ENCODE measurements at regions not wholly inside any gene's neighbourhood (a gene's known extent, or its start where the extent isn't known, plus 50 kb on each side); places are given as distances from the start of the nearest gene placed in this dataset.
"Not testable (repeated sequence)": the region's sequence is repeated elsewhere in the genome, so short reads cannot be mapped to it uniquely, and the experiment has no call there.

DNA sequence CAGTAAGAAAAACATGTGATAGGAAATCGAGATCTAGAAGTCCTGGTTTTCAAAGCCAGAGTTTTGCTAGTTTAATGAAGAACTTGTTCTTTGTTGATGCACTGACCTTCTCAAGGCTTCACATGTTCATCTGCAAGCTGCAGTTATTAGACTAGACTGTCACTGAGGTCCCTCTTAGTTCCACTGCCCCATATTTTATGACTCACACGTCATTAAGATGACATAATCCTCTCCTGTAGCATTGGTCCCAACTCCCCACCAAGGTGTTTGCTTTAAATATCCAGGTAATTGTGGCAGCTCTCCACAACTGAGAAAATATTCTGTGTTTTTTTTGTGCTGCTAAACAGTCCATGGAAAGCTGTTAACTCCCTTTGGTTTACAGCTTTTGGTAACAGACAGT, 149.7 kb downstream of the MREG start:
- Histone ChIP-seq H3K4me1 (replicated peaks) (no peaks in the 10 kb centered on the region), H3K4me3 (no peak overlapping the region), H3K9me3 (no peaks in the 10 kb centered on the region), H3K36me3 (no peaks in the 10 kb centered on the region), H3K27ac (no peak overlapping the region), H3K27me3 (replicated peaks; ENCODE audit: insufficient read depth) (no peaks in the 10 kb centered on the region)
- intact Hi-C loops (cut with DNase I): no loop called here
- 55% methylated on average over 2 of the region's 2 CpGs for whole genome bisulfite sequencing
- TF ChIP-seq, protein P1, sequence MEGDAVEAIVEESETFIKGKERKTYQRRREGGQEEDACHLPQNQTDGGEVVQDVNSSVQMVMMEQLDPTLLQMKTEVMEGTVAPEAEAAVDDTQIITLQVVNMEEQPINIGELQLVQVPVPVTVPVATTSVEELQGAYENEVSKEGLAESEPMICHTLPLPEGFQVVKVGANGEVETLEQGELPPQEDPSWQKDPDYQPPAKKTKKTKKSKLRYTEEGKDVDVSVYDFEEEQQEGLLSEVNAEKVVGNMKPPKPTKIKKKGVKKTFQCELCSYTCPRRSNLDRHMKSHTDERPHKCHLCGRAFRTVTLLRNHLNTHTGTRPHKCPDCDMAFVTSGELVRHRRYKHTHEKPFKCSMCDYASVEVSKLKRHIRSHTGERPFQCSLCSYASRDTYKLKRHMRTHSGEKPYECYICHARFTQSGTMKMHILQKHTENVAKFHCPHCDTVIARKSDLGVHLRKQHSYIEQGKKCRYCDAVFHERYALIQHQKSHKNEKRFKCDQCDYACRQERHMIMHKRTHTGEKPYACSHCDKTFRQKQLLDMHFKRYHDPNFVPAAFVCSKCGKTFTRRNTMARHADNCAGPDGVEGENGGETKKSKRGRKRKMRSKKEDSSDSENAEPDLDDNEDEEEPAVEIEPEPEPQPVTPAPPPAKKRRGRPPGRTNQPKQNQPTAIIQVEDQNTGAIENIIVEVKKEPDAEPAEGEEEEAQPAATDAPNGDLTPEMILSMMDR (IDR thresholded peaks at IDR 0.05): no peak
- TF ChIP-seq POLR2AphosphoS5 (IDR thresholded peaks at IDR 0.05) (no peak), POLR2A (IDR thresholded peaks at IDR 0.05) (no peak)
- DNase-seq (ENCODE audit: low spot score): no peak

- Histone ChIP-seq H3K4me3 (no peak overlapping the region), H3K4me1 (replicated peaks) (no peaks in the 10 kb centered on the region), H3K27me3 (replicated peaks; ENCODE audit: insufficient read depth) (no peaks in the 10 kb centered on the region), H3K9me3 (no peaks in the 10 kb centered on the region), H3K27ac (no peak overlapping the region), H3K36me3 (no peaks in the 10 kb centered on the region)
- WGBS: 83% methylated on average over 3 of the region's 3 CpGs
- intact Hi-C loops (cut with DNase I): no loop called here
- DNase-seq (ENCODE audit: low spot score): no peak
- TF ChIP-seq, protein P1 (IDR thresholded peaks at IDR 0.05): no peak
- TF ChIP-seq POLR2A (IDR thresholded peaks at IDR 0.05) (no peak), POLR2AphosphoS5 (IDR thresholded peaks at IDR 0.05) (no peak)
Measured at GRCh38 chr2:215862351-215862771, 151.0 kb downstream of the MREG start.

DNA sequence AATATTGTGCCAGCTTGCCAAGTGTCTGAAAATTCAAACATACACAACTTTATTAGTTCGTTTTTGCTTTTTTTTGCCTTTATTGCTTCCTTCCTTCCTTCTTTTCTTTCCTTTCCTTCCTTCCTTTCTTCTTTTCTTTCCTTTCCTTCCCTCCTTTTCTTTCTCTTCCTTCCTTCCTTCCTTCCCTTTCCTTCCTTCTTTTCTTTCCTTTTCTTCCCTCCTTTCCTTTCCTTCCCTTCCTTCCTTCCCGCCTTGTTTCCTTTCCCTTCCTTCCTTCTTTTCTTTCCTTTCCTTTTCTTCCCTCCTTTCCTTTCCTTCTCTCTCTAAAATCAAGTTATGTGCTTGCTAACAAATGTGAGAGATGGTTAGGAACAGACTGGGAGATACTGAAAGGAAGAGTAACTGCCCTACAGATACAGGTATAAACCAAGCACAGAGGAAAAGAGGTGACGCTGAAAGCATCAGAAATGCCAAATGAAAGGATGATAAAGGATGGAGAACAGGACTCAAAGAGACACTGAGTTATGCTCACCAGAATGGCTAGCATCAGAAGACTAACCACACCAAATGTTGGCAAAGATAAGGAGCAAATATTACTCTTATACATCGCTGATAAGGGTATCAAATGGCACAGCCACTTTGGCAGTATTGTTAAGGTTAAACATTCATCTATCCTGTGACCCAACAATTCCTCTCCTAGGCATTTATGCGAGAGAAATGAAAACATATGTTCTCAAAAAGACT, 151.6 kb downstream of the MREG start:
- 86% methylated on average over 5 of the region's 5 CpGs for WGBS
- no peaks in the 10 kb centered on the region for H3K27me3 ChIP-seq (replicated peaks; ENCODE audit: insufficient read depth)
- no peaks in the 10 kb centered on the region for H3K4me1 ChIP-seq (replicated peaks)
- DNase-seq (ENCODE audit: low spot score): no peak
- no peak overlapping the region for H3K4me3 ChIP-seq
- no peak overlapping the region for H3K27ac ChIP-seq
- H3K9me3 ChIP-seq: no peaks in the 10 kb centered on the region
- intact Hi-C loops (cut with DNase I): no loop called here
- no peak for TF ChIP-seq POLR2AphosphoS5 (IDR thresholded peaks at IDR 0.05)
- TF ChIP-seq, protein P1 (IDR thresholded peaks at IDR 0.05): no peak
- no peak for TF ChIP-seq POLR2A (IDR thresholded peaks at IDR 0.05)
- no peaks in the 10 kb centered on the region for H3K36me3 ChIP-seq

DNA sequence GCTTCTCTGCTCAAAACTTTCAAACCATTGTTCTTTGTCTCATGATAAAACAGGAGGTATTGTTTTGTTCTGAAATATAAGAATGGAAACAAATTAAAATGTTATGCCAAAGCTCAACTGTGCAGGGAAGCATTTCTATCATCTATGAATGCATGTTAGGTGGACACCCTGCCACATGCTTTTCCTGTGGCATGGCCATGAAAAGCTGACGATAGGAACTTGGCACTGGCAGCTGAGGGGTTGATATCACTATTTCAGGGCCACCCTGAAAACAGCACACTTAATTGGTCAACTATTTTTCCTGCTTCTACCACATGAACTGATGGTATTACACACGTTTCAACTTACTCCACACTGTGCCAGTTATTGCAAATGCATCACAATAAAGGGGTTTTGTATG, 157.3 kb downstream of the MREG start:
- Histone ChIP-seq H3K27ac (no peak overlapping the region), H3K4me3 (no peak overlapping the region), H3K9me3 (no peaks in the 10 kb centered on the region), H3K36me3 (no peaks in the 10 kb centered on the region), H3K4me1 (replicated peaks) (no peaks in the 10 kb centered on the region), H3K27me3 (replicated peaks; ENCODE audit: insufficient read depth) (no peaks in the 10 kb centered on the region)
- DNase-seq (ENCODE audit: low spot score): no peak
- 91% methylated on average over 2 of the region's 2 CpGs for WGBS
- intact Hi-C loops (cut with DNase I): no loop called here
- TF ChIP-seq POLR2AphosphoS5 (IDR thresholded peaks at IDR 0.05) (no peak), POLR2A (IDR thresholded peaks at IDR 0.05) (no peak)
- TF ChIP-seq, protein P1 (IDR thresholded peaks at IDR 0.05): no peak

- H3K4me3 ChIP-seq; H3K27me3 ChIP-seq (replicated peaks; ENCODE audit: insufficient read depth); H3K9me3 ChIP-seq; intact Hi-C loops (cut with DNase I); H3K36me3 ChIP-seq; H3K27ac ChIP-seq; H3K4me1 ChIP-seq (replicated peaks); DNase-seq (ENCODE audit: low spot score): not testable (repeated sequence)
- 93% methylated on average over 1 of the region's 1 CpG for WGBS
Measured at GRCh38 chr2:215855308-215855707, 158.0 kb downstream of the MREG start.
